Esophagus muscularis mucosa (tissue), 4 donors: ENCODE measurements at regions not wholly inside any gene's neighbourhood (a gene's known extent, or its start where the extent isn't known, plus 50 kb on each side); places are given as distances from the start of the nearest gene placed in this dataset.

Experiments
- DNase-seq: peaks from one replicate; pipeline ENCODE4 v3.0.0-alpha.2; 2017; ENCODE audit errors: extremely low spot score
- H3K27ac ChIP-seq, 4 donors: fragments of 200-600 bp; sonication (generic); replicated peaks in 1 of 4; 1 replicate in 3 of 4; 2 replicates in 1 of 4; pipeline ENCODE4 v1.5.1; 2016 to 2019; ENCODE audit warnings: mild to moderate bottlenecking in 1 of 4
- H3K27me3 ChIP-seq, 4 donors: fragments of 200-600 bp; sonication (generic); one replicate each; pipeline versions ENCODE4 v1.5.1 to v1.6.0; 2016 to 2019
- H3K36me3 ChIP-seq, 4 donors: fragments of 200-600 bp; sonication (generic); one replicate each; pipeline ENCODE4 v1.5.1; 2016 to 2019
- H3K4me1 ChIP-seq, 4 donors: fragments of 200-600 bp; sonication (generic); one replicate each; pipeline ENCODE4 v1.5.1; 2016 to 2019
- H3K4me3 ChIP-seq, 4 donors: fragments of 200-600 bp; sonication (generic); 1 replicate in 2 of 4; 2 replicates in 2 of 4; pipeline ENCODE4 v1.5.1; 2016 to 2019; ENCODE audit warnings: mild to moderate bottlenecking in 4 of 4, moderate library complexity in 1 of 4
- H3K9me3 ChIP-seq, 4 donors: fragments of 200-600 bp; sonication (generic); 1 replicate in 3 of 4; 2 replicates in 1 of 4; pipeline ENCODE4 v1.5.1; 2016 to 2019
- EP300 ChIP-seq: sonication (generic); formaldehyde crosslinking; IDR thresholded peaks from one replicate; pipeline ENCODE4 v1.6.1; 2017; ENCODE audit warnings: antibody characterized with exemption
- POLR2A ChIP-seq: fragments of 450-650 bp; IDR thresholded peaks from one replicate; pipeline ENCODE4 v1.6.1; 2017; ENCODE audit warnings: antibody characterized with exemption, moderate library complexity, mild to moderate bottlenecking, low read depth
- POLR2AphosphoS5 ChIP-seq, 2 donors: sonication (generic); formaldehyde crosslinking; IDR thresholded peaks; one replicate each; pipeline ENCODE4 v1.6.1; 2017; ENCODE audit warnings: antibody characterized with exemption in 2 of 2
- WGBS: methylation state at CpG from one replicate; pipeline ENCODE4 v1.1.5; 2018; 5-methylcytosine and 5-hydroxymethylcytosine counted together
- intact Hi-C: fragments of 100-400 bp; cut with DNase I; formaldehyde crosslinking; loops from one replicate; pipeline ENCODE4 v1.15.1; 2023
- TF ChIP-seq, protein P1 (sequence below), 3 experiments: fragments of 200-600 bp in 2 of 3; fragments of 450-650 bp in 1 of 3; sonication (generic) in 2 of 3; IDR thresholded peaks; one replicate each; pipeline ENCODE4 v1.5.1; 2017 to 2019; ENCODE audit warnings: antibody characterized with exemption in 3 of 3, mild to moderate bottlenecking in 2 of 3, moderate library complexity in 1 of 3

GRCh38 chr6:92176666-92177065 is 1242.7 kb downstream of the EPHA7 start:
- Histone ChIP-seq H3K4me1 (no peaks in the 10 kb centered on the region), H3K36me3 (no peaks in the 10 kb centered on the region), H3K27me3 (no peaks in the 10 kb centered on the region), H3K4me3 (no peak overlapping the region), H3K27ac (no peak overlapping the region), H3K9me3 (no peaks in the 10 kb centered on the region)
- TF ChIP-seq EP300: no peak
- no peak for TF ChIP-seq POLR2AphosphoS5 (IDR thresholded peaks at IDR 0.05)
- TF ChIP-seq POLR2A: no peak
- TF ChIP-seq, protein P1, sequence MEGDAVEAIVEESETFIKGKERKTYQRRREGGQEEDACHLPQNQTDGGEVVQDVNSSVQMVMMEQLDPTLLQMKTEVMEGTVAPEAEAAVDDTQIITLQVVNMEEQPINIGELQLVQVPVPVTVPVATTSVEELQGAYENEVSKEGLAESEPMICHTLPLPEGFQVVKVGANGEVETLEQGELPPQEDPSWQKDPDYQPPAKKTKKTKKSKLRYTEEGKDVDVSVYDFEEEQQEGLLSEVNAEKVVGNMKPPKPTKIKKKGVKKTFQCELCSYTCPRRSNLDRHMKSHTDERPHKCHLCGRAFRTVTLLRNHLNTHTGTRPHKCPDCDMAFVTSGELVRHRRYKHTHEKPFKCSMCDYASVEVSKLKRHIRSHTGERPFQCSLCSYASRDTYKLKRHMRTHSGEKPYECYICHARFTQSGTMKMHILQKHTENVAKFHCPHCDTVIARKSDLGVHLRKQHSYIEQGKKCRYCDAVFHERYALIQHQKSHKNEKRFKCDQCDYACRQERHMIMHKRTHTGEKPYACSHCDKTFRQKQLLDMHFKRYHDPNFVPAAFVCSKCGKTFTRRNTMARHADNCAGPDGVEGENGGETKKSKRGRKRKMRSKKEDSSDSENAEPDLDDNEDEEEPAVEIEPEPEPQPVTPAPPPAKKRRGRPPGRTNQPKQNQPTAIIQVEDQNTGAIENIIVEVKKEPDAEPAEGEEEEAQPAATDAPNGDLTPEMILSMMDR (IDR thresholded peaks at IDR 0.05): no peak
- intact Hi-C loops: no loop called here
- WGBS: 28% methylated on average over 1 of the region's 1 CpG
- DNase-seq: no peak

DNA sequence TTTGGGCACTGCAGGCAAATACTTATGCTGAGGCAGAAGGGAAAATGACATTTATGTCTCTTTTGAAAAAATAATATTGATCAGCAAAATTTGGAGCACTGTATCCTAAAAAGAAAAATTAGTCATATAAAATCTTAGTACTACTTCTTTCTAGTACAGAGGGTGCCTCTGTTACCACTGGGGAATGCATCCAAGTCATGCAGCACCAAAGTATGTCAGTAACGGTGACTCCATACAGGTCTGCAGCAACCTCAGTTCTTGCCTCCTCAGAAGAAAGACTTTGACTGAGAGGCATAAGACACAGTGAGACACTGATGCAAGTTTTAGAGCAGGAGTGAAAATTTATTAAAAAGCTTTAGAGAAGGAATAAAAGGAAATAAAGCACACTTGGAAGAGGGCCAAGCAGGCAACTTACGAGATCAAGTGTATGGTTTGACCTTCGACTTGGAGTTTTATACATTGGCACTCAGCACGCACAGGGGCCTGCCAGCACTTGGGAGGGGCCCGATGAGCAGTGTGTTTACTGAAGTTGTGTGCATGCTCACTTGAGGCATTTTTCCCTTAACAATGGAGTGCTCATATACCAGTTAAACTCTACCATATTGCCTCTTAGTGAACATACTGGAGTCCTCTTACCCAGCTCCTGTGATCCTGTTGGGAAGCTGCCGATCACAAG is 1244.8 kb downstream of the EPHA7 start:
- WGBS: 78% methylated on average over 6 of the region's 6 CpGs

GRCh38 chr6:92169506-92169905 is 1249.9 kb downstream of the EPHA7 start:
- intact Hi-C loops: no loop called here
- TF ChIP-seq EP300 (no peak), POLR2AphosphoS5 (IDR thresholded peaks at IDR 0.05) (no peak), POLR2A (no peak)
- TF ChIP-seq, protein P1 (IDR thresholded peaks at IDR 0.05): no peak
- H3K36me3 ChIP-seq: no peaks in the 10 kb centered on the region
- no peak for DNase-seq
- WGBS: 76% methylated on average over 1 of the region's 1 CpG
- H3K4me3 ChIP-seq: no peak overlapping the region
- no peaks in the 10 kb centered on the region for H3K27me3 ChIP-seq
- H3K9me3 ChIP-seq: peaks cover 0 to 5% (median 0%) of the 10 kb centered on the region in 4 donors
- H3K4me1 ChIP-seq: no peaks in the 10 kb centered on the region
- no peak overlapping the region for H3K27ac ChIP-seq

More for the DNA sequence above, 1244.8 kb downstream of the EPHA7 start:
- H3K4me1 ChIP-seq: no peaks in the 10 kb centered on the region
- no peaks in the 10 kb centered on the region for H3K27me3 ChIP-seq
- no peaks in the 10 kb centered on the region for H3K36me3 ChIP-seq
- DNase-seq: no peak
- H3K4me3 ChIP-seq: no peak overlapping the region
- no peaks in the 10 kb centered on the region for H3K9me3 ChIP-seq
- H3K27ac ChIP-seq: no peak overlapping the region
- TF ChIP-seq, protein P1 (IDR thresholded peaks at IDR 0.05): no peak
- TF ChIP-seq EP300: no peak
- TF ChIP-seq POLR2AphosphoS5 (IDR thresholded peaks at IDR 0.05): no peak
- no peak for TF ChIP-seq POLR2A
- intact Hi-C loops: no loop called here

DNA sequence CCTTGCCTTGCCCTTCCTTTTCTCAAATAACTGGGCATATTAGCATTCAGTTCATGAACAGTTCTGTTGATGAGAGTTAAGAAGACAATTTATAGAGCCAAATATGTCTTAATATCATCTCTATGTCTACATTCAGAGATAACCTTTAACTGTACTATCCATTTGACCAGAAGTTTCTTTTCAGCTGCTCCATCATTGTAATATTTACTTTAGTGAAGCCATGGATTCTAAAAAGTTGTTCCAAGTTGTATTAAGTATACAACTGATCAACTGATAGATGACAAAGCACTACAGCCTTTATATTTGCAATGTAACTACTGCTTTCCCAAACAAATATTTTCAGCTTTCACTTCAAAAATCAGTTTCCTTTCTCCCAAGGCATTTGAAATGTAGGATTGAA is 1252.7 kb downstream of the EPHA7 start:
- Histone ChIP-seq H3K4me1 (no peaks in the 10 kb centered on the region), H3K9me3 (peaks cover 0 to 5% (median 0%) of the 10 kb centered on the region in 4 donors), H3K27ac (no peak overlapping the region), H3K4me3 (no peak overlapping the region), H3K27me3 (no peaks in the 10 kb centered on the region), H3K36me3 (no peaks in the 10 kb centered on the region)
- intact Hi-C loops: no loop called here
- DNase-seq: no peak
- no peak for TF ChIP-seq EP300
- TF ChIP-seq POLR2A: no peak
- TF ChIP-seq POLR2AphosphoS5 (IDR thresholded peaks at IDR 0.05): no peak
- TF ChIP-seq, protein P1 (IDR thresholded peaks at IDR 0.05): no peak

DNA sequence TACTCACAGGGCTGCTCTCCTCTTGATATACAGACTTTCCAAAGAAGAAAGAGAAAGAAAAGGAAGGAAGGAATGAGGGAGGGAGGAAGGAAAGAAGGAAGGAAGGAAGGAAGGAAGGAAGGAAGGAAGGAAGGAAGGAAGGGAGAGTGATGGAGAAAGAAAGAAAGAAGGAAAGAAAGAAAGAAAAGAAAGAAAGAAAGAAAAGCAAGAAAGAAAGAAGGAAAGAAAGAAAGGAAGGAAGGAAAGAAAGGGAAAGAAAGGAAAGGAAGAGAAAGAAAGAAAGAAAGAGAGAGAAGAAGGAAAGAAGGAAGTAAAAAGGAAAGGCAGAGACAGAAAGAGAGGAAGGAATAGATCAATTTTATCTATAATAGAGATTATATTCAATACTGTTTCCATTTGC is 1257.4 kb downstream of the EPHA7 start:
- H3K4me1 ChIP-seq: no peaks in the 10 kb centered on the region
- DNase-seq: no peak
- TF ChIP-seq, protein P1 (IDR thresholded peaks at IDR 0.05): no peak
- no peak for TF ChIP-seq POLR2AphosphoS5 (IDR thresholded peaks at IDR 0.05)
- no peak for TF ChIP-seq POLR2A
- TF ChIP-seq EP300: no peak

More for the DNA sequence above, 1257.4 kb downstream of the EPHA7 start:
- Histone ChIP-seq H3K9me3 (peaks cover 0 to 5% (median 0%) of the 10 kb centered on the region in 4 donors), H3K4me3 (no peak overlapping the region), H3K27me3 (no peaks in the 10 kb centered on the region), H3K27ac (no peak overlapping the region), H3K36me3 (no peaks in the 10 kb centered on the region)
- intact Hi-C loops: no loop called here
